ENCODE measurements at regions not wholly inside any gene's neighbourhood (a gene's known extent, or its start where the extent isn't known, plus 50 kb on each side); places are given as distances from the start of the nearest gene placed in this dataset.
A peak's percentile ranks its signal among the peaks of the same experiment; 100 is the strongest.

GRCh38 chr4:20318001-20318908 lies 66.5 kb downstream of the SLIT2 start:
- H3K4me3 ChIP-seq (ENCODE audit: low read depth, low read length) = no peak overlapping the region

GRCh38 chr4:20318909-20319277 lies 67.2 kb downstream of the SLIT2 start:
- no peaks in the 10 kb centered on the region for H3K4me1 ChIP-seq
- H3K36me3 ChIP-seq = no peaks in the 10 kb centered on the region
- H3K27me3 ChIP-seq = peaks cover 26% of the 10 kb centered on the region
- DNase-seq = no peak
- no peak overlapping the region for H3K4me3 ChIP-seq (ENCODE audit: low read depth, low read length)
- TF ChIP-seq, protein P1, sequence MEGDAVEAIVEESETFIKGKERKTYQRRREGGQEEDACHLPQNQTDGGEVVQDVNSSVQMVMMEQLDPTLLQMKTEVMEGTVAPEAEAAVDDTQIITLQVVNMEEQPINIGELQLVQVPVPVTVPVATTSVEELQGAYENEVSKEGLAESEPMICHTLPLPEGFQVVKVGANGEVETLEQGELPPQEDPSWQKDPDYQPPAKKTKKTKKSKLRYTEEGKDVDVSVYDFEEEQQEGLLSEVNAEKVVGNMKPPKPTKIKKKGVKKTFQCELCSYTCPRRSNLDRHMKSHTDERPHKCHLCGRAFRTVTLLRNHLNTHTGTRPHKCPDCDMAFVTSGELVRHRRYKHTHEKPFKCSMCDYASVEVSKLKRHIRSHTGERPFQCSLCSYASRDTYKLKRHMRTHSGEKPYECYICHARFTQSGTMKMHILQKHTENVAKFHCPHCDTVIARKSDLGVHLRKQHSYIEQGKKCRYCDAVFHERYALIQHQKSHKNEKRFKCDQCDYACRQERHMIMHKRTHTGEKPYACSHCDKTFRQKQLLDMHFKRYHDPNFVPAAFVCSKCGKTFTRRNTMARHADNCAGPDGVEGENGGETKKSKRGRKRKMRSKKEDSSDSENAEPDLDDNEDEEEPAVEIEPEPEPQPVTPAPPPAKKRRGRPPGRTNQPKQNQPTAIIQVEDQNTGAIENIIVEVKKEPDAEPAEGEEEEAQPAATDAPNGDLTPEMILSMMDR (IDR thresholded peaks at IDR 0.05; ENCODE audit: low read depth, low read length) = no peak
- H3K9me3 ChIP-seq = no peaks in the 10 kb centered on the region

More at GRCh38 chr4:20318001-20318908, 66.5 kb downstream of the SLIT2 start:
- H3K27me3 ChIP-seq = peaks cover 26% of the 10 kb centered on the region
- H3K36me3 ChIP-seq = no peaks in the 10 kb centered on the region
- H3K4me1 ChIP-seq = no peaks in the 10 kb centered on the region
- H3K9me3 ChIP-seq = no peaks in the 10 kb centered on the region
- TF ChIP-seq, protein P1 (IDR thresholded peaks at IDR 0.05; ENCODE audit: low read depth, low read length) = no peak
- no peak for DNase-seq

DNA sequence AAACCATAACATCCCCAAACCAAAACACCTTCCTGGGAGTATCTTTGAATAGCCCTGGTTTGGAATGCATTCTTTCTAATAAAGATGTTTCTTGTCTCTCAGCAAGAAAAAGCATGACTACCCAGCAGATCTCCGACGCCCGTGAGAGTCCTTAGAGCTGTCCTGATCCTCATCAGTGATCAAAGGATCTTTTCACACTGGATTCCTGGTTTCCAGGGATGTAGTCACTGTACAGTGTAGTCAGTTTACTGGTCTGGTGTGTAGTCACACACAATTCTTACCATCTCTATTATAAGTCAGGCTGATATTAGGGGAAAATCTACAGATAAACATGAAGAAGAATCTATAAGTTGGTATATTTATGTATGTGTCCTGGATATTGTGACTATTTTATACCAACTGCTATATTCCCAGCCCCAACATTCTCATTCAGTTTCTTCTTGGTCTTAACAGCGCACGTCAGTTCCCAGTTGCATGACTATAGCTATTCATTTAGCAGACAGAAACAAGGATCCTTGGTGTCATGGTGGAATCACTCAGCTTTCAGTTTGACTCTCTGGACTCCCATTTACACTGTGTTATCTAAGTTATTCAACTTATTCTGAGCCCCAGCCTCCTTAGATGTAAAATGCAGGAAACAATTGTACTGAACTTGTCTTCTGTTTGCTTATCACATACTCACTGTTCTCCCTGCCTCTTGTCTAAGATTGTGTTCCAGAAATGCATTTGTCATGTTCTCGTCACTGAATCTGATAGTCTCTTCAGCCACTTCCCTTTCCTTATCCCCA lies 68.3 kb downstream of the SLIT2 start:
- DNase-seq = no peak
- Histone ChIP-seq H3K4me1 (no peaks in the 10 kb centered on the region), H3K9me3 (no peaks in the 10 kb centered on the region), H3K4me3 (ENCODE audit: low read depth, low read length) (no peak overlapping the region), H3K27me3 (peaks cover 31% of the 10 kb centered on the region), H3K36me3 (no peaks in the 10 kb centered on the region)
- TF ChIP-seq, protein P1 (IDR thresholded peaks at IDR 0.05; ENCODE audit: low read depth, low read length) = no peak

DNA sequence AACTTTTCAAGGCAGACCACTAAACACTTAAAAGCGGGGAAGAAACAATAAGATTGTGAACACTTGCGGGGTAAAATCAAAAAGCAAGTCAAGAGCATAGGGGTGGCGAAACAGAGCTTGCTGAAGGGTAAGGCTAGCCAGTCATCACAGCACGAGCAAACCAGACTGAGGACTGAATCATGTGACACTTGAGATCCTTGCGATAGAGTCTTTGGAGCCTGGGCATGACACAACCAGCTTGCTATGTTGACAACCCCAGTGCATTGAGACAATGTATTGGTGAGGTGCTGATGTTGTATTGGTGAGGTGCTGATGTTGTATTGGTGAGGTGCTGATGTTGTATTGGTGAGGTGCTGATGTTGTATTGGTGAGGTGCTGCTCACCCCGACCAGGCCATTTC lies 72.3 kb downstream of the SLIT2 start:
- Histone ChIP-seq H3K27me3 (peaks cover 21% of the 10 kb centered on the region), H3K9me3 (no peaks in the 10 kb centered on the region), H3K36me3 (no peaks in the 10 kb centered on the region), H3K4me1 (no peaks in the 10 kb centered on the region), H3K4me3 (ENCODE audit: low read depth, low read length) (no peak overlapping the region)
- peak; percentile 10 for DNase-seq
- TF ChIP-seq, protein P1 (IDR thresholded peaks at IDR 0.05; ENCODE audit: low read depth, low read length) = no peak

GRCh38 chr4:20326460-20326859 lies 74.8 kb downstream of the SLIT2 start:
- no peaks in the 10 kb centered on the region for H3K9me3 ChIP-seq
- no peak overlapping the region for H3K4me3 ChIP-seq (ENCODE audit: low read depth, low read length)
- H3K36me3 ChIP-seq = no peaks in the 10 kb centered on the region
- no peaks in the 10 kb centered on the region for H3K4me1 ChIP-seq
- H3K27me3 ChIP-seq = peaks cover 18% of the 10 kb centered on the region
- DNase-seq = no peak
- TF ChIP-seq, protein P1 (IDR thresholded peaks at IDR 0.05; ENCODE audit: low read depth, low read length) = no peak
